ENCODE measurements at regions not wholly inside any gene's neighbourhood (a gene's known extent, or its start where the extent isn't known, plus 50 kb on each side); places are given as distances from the start of the nearest gene placed in this dataset.

DNA sequence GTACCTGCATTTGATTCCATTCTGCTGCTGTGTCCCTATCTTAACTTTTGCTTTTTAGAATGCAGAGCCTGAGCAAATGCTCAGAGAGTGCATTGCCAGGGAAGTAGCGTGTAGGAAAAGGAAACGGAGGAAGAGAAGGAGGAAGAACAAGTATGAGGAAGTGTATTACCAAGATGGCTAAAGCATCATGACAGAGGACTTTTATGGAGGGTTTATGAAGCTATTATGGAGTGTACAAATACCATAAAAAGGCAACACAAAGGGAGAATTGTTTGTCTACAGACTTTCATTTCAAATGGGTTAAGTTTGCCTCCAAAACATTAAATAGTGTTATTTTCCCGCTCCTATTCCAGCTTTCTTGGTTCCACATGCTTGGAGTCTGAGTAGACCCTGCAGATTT, 1899.8 kb upstream of the NUDT12 start:
- Histone ChIP-seq H3K4me3 (ENCODE audit: low read length) (no peak overlapping the region), H3K9me3 (ENCODE audit: insufficient read depth, low read depth, low read length) (peaks cover 34% of the 10 kb centered on the region), H3K27me3 (ENCODE audit: insufficient read depth, low read length) (no peaks in the 10 kb centered on the region), H3K27ac (ENCODE audit: low read length) (no peak overlapping the region), H3K4me1 (ENCODE audit: insufficient read depth, low read length) (no peaks in the 10 kb centered on the region), H3K9ac (ENCODE audit: low read depth, low read length) (no peak overlapping the region), H3K36me3 (ENCODE audit: insufficient read depth, low read depth, low read length) (no peaks in the 10 kb centered on the region)

- no peaks in the 10 kb centered on the region for H3K27me3 ChIP-seq (ENCODE audit: insufficient read depth, low read length)
- H3K4me3 ChIP-seq (ENCODE audit: low read length) = no peak overlapping the region
- H3K36me3 ChIP-seq (ENCODE audit: insufficient read depth, low read depth, low read length) = no peaks in the 10 kb centered on the region
- H3K9me3 ChIP-seq (ENCODE audit: insufficient read depth, low read depth, low read length) = peaks cover 34% of the 10 kb centered on the region
- no peaks in the 10 kb centered on the region for H3K4me1 ChIP-seq (ENCODE audit: insufficient read depth, low read length)
- H3K9ac ChIP-seq (ENCODE audit: low read depth, low read length) = no peak overlapping the region
- no peak overlapping the region for H3K27ac ChIP-seq (ENCODE audit: low read length)
These were observed 1898.1 kb upstream of the NUDT12 start for GRCh38 chr5:105460721-105461120.

- H3K4me1 ChIP-seq (ENCODE audit: insufficient read depth, low read length) = no peaks in the 10 kb centered on the region
- H3K4me3 ChIP-seq (ENCODE audit: low read length) = no peak overlapping the region
- H3K9ac ChIP-seq (ENCODE audit: low read depth, low read length) = no peak overlapping the region
- no peaks in the 10 kb centered on the region for H3K27me3 ChIP-seq (ENCODE audit: insufficient read depth, low read length)
- no peak overlapping the region for H3K27ac ChIP-seq (ENCODE audit: low read length)
- no peaks in the 10 kb centered on the region for H3K36me3 ChIP-seq (ENCODE audit: insufficient read depth, low read depth, low read length)
- peaks cover 11% of the 10 kb centered on the region for H3K9me3 ChIP-seq (ENCODE audit: insufficient read depth, low read depth, low read length)
These were observed 1890.7 kb upstream of the NUDT12 start for GRCh38 chr5:105453216-105453807.

DNA sequence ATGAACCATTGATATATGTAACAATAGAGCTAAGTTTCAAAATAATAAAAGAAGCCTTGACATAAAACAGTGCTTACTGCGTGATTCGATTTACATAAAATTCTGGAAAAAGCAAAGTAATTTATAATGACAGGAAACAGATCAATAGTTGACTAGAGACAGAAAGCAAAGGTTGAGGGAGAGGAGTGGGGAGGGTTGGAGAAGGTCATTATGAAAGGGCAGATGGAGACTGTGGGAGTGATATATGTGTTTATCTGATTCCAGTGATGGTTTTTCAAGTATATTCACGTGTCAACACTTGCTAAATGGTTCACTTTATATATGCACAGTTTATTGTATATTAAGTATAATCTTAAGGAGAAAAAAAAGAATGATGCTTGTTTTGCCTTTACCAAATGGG, 1885.7 kb upstream of the NUDT12 start:
- H3K27me3 ChIP-seq (ENCODE audit: insufficient read depth, low read length) = no peaks in the 10 kb centered on the region
- no peaks in the 10 kb centered on the region for H3K36me3 ChIP-seq (ENCODE audit: insufficient read depth, low read depth, low read length)
- H3K9me3 ChIP-seq (ENCODE audit: insufficient read depth, low read depth, low read length) = peaks cover 11% of the 10 kb centered on the region
- no peak overlapping the region for H3K9ac ChIP-seq (ENCODE audit: low read depth, low read length)
- H3K27ac ChIP-seq (ENCODE audit: low read length) = no peak overlapping the region
- H3K4me3 ChIP-seq (ENCODE audit: low read length) = no peak overlapping the region
- no peaks in the 10 kb centered on the region for H3K4me1 ChIP-seq (ENCODE audit: insufficient read depth, low read length)

- no peak overlapping the region for H3K27ac ChIP-seq (ENCODE audit: low read length)
- H3K4me1 ChIP-seq (ENCODE audit: insufficient read depth, low read length) = no peaks in the 10 kb centered on the region
- no peaks in the 10 kb centered on the region for H3K36me3 ChIP-seq (ENCODE audit: insufficient read depth, low read depth, low read length)
- H3K27me3 ChIP-seq (ENCODE audit: insufficient read depth, low read length) = no peaks in the 10 kb centered on the region
- no peaks in the 10 kb centered on the region for H3K9me3 ChIP-seq (ENCODE audit: insufficient read depth, low read depth, low read length)
- no peak overlapping the region for H3K4me3 ChIP-seq (ENCODE audit: low read length)
- H3K9ac ChIP-seq (ENCODE audit: low read depth, low read length) = no peak overlapping the region
These were observed 1867.9 kb upstream of the NUDT12 start for GRCh38 chr5:105430516-105430915.

DNA sequence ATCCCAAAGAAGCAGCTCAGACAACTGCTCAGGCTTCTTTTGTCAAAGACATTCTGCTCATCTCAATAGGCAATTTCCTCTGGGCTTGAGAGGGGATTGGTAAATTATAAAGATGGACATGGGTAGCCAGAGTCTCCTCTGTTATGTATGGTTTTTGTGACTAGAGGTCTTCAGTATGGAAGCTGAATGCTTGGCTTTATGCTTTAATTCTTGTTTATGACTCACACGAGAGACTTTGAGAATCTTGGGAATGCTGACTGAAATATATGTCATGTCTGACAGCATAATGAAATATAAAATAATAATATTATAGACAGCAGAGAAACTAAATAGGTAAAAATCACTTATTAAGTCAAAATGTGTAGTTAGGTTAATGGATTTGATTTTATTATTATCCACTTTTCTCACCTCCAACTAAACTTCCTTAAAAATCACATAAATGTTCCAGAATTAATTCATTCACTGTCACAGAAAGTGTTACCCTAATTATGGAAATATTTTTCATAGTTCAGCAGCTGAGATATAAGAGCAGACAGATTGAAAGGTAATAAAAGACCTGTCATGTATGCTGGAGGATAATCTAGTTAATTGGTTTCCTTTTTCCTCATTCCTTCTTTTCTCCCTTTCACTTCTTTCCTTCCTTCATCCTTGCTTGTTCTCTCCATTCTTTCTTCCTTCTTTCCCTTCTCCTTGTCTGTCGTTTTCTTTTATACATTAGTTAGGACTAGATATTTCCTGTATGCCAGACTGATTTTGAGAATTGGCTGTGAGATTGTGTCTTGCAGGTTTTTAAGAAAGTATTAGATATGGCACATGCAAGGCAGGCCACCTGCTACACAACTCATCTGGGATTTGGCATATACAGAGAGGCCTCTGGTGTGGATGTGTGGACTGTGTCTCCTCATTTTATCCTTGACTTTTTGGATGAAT, 1866.1 kb upstream of the NUDT12 start:
- H3K9ac ChIP-seq (ENCODE audit: low read depth, low read length) = no peak overlapping the region
- H3K9me3 ChIP-seq (ENCODE audit: insufficient read depth, low read depth, low read length) = no peaks in the 10 kb centered on the region
- H3K4me1 ChIP-seq (ENCODE audit: insufficient read depth, low read length) = no peaks in the 10 kb centered on the region
- H3K27me3 ChIP-seq (ENCODE audit: insufficient read depth, low read length) = no peaks in the 10 kb centered on the region
- no peak overlapping the region for H3K4me3 ChIP-seq (ENCODE audit: low read length)
- no peak overlapping the region for H3K27ac ChIP-seq (ENCODE audit: low read length)
- no peaks in the 10 kb centered on the region for H3K36me3 ChIP-seq (ENCODE audit: insufficient read depth, low read depth, low read length)

DNA sequence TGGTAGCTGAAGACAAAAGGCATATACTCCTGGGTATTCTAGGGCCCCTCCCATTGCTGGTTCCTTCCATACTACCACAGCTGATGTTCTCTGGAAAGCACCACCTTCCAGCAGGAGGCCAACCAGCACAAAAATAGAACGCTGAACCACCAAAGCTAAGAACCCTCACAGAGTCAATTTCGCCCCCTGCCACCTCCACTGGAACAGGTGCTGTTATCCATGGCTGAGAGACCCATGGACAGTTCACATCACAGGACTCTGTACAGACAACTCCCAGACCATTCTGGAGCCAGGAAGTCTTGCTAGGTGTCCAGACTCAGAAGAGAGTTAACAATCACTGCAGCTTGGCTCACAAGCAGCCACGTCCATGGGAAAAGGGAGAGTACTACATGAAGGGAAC, 1851.5 kb upstream of the NUDT12 start:
- H3K27me3 ChIP-seq (ENCODE audit: insufficient read depth, low read length) = no peaks in the 10 kb centered on the region
- H3K4me3 ChIP-seq (ENCODE audit: low read length) = no peak overlapping the region
- H3K27ac ChIP-seq (ENCODE audit: low read length) = no peak overlapping the region
- no peaks in the 10 kb centered on the region for H3K36me3 ChIP-seq (ENCODE audit: insufficient read depth, low read depth, low read length)
- no peaks in the 10 kb centered on the region for H3K4me1 ChIP-seq (ENCODE audit: insufficient read depth, low read length)
- no peak overlapping the region for H3K9ac ChIP-seq (ENCODE audit: low read depth, low read length)
- no peaks in the 10 kb centered on the region; the same call in 1 of the 2 replicates for H3K9me3 ChIP-seq (ENCODE audit: insufficient read depth, low read depth, low read length)

GRCh38 chr5:105413406-105413990, 1850.9 kb upstream of the NUDT12 start:
- no peaks in the 10 kb centered on the region for H3K4me1 ChIP-seq (ENCODE audit: insufficient read depth, low read length)

DNA sequence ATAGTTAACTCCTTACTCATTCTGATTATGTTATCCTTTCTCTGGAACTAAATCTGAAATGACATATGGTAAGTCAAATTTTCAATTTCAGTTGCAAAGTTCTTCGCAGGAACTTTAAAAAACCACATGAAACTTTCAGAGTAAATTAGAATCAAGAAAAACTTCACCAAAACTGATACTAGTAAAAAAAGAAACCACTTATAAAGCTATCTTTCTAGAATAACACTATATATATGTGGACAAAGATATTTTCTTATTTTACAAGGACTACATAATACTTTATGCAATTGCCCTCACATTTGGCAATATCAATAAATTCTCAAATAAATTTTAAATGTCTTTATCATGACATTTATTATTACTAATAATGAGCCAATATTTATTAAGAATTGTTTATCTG, 1847.1 kb upstream of the NUDT12 start:
- no peak overlapping the region for H3K4me3 ChIP-seq (ENCODE audit: low read length)

More at GRCh38 chr5:105413406-105413990, 1850.9 kb upstream of the NUDT12 start:
- no peak overlapping the region for H3K9ac ChIP-seq (ENCODE audit: low read depth, low read length)
- no peak overlapping the region for H3K4me3 ChIP-seq (ENCODE audit: low read length)
- no peak overlapping the region for H3K27ac ChIP-seq (ENCODE audit: low read length)
- H3K27me3 ChIP-seq (ENCODE audit: insufficient read depth, low read length) = no peaks in the 10 kb centered on the region
- no peaks in the 10 kb centered on the region for H3K36me3 ChIP-seq (ENCODE audit: insufficient read depth, low read depth, low read length)
- no peaks in the 10 kb centered on the region; the same call in 1 of the 2 replicates for H3K9me3 ChIP-seq (ENCODE audit: insufficient read depth, low read depth, low read length)

GRCh38 chr5:105407200-105407599, 1844.6 kb upstream of the NUDT12 start:
- H3K9ac ChIP-seq (ENCODE audit: low read depth, low read length) = no peak overlapping the region
- no peak overlapping the region for H3K4me3 ChIP-seq (ENCODE audit: low read length)
- no peaks in the 10 kb centered on the region for H3K27me3 ChIP-seq (ENCODE audit: insufficient read depth, low read length)
- no peak overlapping the region for H3K27ac ChIP-seq (ENCODE audit: low read length)
- H3K36me3 ChIP-seq (ENCODE audit: insufficient read depth, low read depth, low read length) = no peaks in the 10 kb centered on the region
- no peaks in the 10 kb centered on the region for H3K9me3 ChIP-seq (ENCODE audit: insufficient read depth, low read depth, low read length)
- no peaks in the 10 kb centered on the region for H3K4me1 ChIP-seq (ENCODE audit: insufficient read depth, low read length)

More for the DNA sequence above, 1847.1 kb upstream of the NUDT12 start:
- H3K27me3 ChIP-seq (ENCODE audit: insufficient read depth, low read length) = no peaks in the 10 kb centered on the region
- no peak overlapping the region for H3K9ac ChIP-seq (ENCODE audit: low read depth, low read length)
- no peaks in the 10 kb centered on the region for H3K4me1 ChIP-seq (ENCODE audit: insufficient read depth, low read length)
- no peak overlapping the region for H3K27ac ChIP-seq (ENCODE audit: low read length)
- no peaks in the 10 kb centered on the region for H3K9me3 ChIP-seq (ENCODE audit: insufficient read depth, low read depth, low read length)
- no peaks in the 10 kb centered on the region for H3K36me3 ChIP-seq (ENCODE audit: insufficient read depth, low read depth, low read length)

DNA sequence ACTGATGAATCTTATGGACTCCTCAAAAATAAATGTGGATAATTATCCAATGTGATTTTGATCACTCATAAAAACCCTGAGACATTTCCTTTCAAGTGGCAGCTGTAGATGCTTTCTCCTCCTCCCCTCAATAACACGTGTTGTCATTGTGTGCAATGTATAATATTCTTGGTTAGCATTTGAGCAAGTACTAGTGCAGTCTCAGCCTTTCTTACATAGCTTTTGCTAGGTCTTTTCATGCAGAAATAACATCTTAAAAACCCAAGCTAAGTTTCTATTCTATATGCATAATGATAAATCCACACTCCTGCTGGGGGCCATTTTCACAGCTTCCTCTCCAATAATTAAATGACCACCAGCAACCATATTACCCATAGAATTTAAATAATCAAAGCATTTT, 1835.2 kb upstream of the NUDT12 start:
- H3K4me3 ChIP-seq (ENCODE audit: low read length) = no peak overlapping the region
- H3K9ac ChIP-seq (ENCODE audit: low read depth, low read length) = no peak overlapping the region
- no peaks in the 10 kb centered on the region for H3K4me1 ChIP-seq (ENCODE audit: insufficient read depth, low read length)
- no peaks in the 10 kb centered on the region for H3K36me3 ChIP-seq (ENCODE audit: insufficient read depth, low read depth, low read length)
- no peak overlapping the region for H3K27ac ChIP-seq (ENCODE audit: low read length)
- H3K27me3 ChIP-seq (ENCODE audit: insufficient read depth, low read length) = no peaks in the 10 kb centered on the region
- H3K9me3 ChIP-seq (ENCODE audit: insufficient read depth, low read depth, low read length) = peaks cover 2% of the 10 kb centered on the region; the same call in 1 of the 2 replicates

Measured in iPS-20b (cell line).